K562 (cell line): ENCODE measurements at regions not wholly inside any gene's neighbourhood (a gene's known extent, or its start where the extent isn't known, plus 50 kb on each side); places are given as distances from the start of the nearest gene placed in this dataset.

Experiments
- ATAC-seq: fragments of 200-7000 bp; cut with Tn5 transposase; 3 replicates; pipeline ENCODE4 v1.9.1; 2020; ENCODE audit warnings: moderate library complexity
- BruUV-seq: library from RNA; stranded (reverse); fragments of 400-500 nt; replicated peaks from 2 replicates; lab custom pipeline; 2021; lab: Mats Ljungman, UMichigan
- CTCF ChIA-PET: fragments of 300-600 bp; formaldehyde crosslinking; extraction: SDS; loops from one replicate; lab custom pipeline; 2021; ENCODE audit warnings: low intra/inter-chr PET ratio; lab: Yijun Ruan, JAX
- POLR2A ChIA-PET: fragments of 300-600, 350-650 bp; sonication (Branson Sonifier 250); formaldehyde crosslinking; extraction: SDS; loops from one replicate; lab custom pipeline; 2021; ENCODE audit warnings: antibody characterized with exemption, inconsistent platforms; lab: Yijun Ruan, JAX
- DNase-seq, 4 experiments: peaks; one replicate each; pipeline versions ENCODE4 v3.0.0 to v3.0.0-alpha.2; 2011 to 2018; ENCODE audit warnings: low spot score in 3 of 4, mixed read lengths in 3 of 4; ENCODE audit errors: extremely low read depth in 1 of 4
- FAIRE-seq: peaks from 2 replicates; lab custom pipeline; 2011; peaks lifted over from hg19 to GRCh38; lab: Jason Lieb, UNC
- H2AFZ ChIP-seq: 2 replicates; pipeline ENCODE4 v1.6.0; 2011; ENCODE audit warnings: low read depth, low read length, control low read depth, inconsistent platforms
- H3K27ac ChIP-seq: fragments of 200-600 bp; 3 replicates; pipeline ENCODE4 v1.8.0; 2011; ENCODE audit warnings: low read depth, mild to moderate bottlenecking, control low read depth, inconsistent platforms, low read length, moderate library complexity, mixed read lengths; ENCODE audit errors: extremely low read depth
- H3K27me3 ChIP-seq, 2 experiments: fragments of 300-600 bp in 1 of 2; 2 replicates in 1 of 2; 3 replicates in 1 of 2; pipeline versions ENCODE4 v1.6.0 to v1.8.0; 2011; ENCODE audit warnings: inconsistent platforms in 2 of 2, low read length in 2 of 2, mild to moderate bottlenecking in 1 of 2, mixed read lengths in 1 of 2, moderate library complexity in 1 of 2; ENCODE audit not compliant: control insufficient read depth in 2 of 2, insufficient read depth in 2 of 2
- H3K36me3 ChIP-seq: fragments of 300-600 bp; 3 replicates; pipeline ENCODE4 v1.8.0; 2011; ENCODE audit warnings: mild to moderate bottlenecking, low read length, inconsistent platforms; ENCODE audit not compliant: control insufficient read depth, insufficient read depth
- H3K4me1 ChIP-seq, 2 experiments: fragments of 200-600 bp in 1 of 2; replicated peaks in 1 of 2; 2 replicates in 1 of 2; 3 replicates in 1 of 2; pipeline versions ENCODE4 v1.5.1 to v1.8.0; 2011; ENCODE audit warnings: inconsistent platforms in 2 of 2, low read length in 2 of 2, mild to moderate bottlenecking in 1 of 2, mixed read lengths in 1 of 2, moderate library complexity in 1 of 2; ENCODE audit not compliant: control insufficient read depth in 2 of 2, insufficient read depth in 2 of 2
- H3K4me2 ChIP-seq: 2 replicates; pipeline ENCODE4 v1.6.1; 2011; ENCODE audit warnings: low read length, control low read depth, inconsistent platforms, mixed read lengths; ENCODE audit not compliant: insufficient read depth
- H3K4me3 ChIP-seq: fragments of 200-600 bp; sonication (generic), shearing (Covaris generic); 2 replicates; pipeline ENCODE4 v1.5.1; 2016; ENCODE audit warnings: control low read depth, inconsistent platforms
- H3K79me2 ChIP-seq: fragments of 200-600 bp; 3 replicates; pipeline ENCODE4 v1.8.0; 2011; ENCODE audit warnings: low read length, inconsistent platforms; ENCODE audit not compliant: control insufficient read depth, insufficient read depth
- H3K9ac ChIP-seq, 2 experiments: 2 replicates each; pipeline versions ENCODE4 v1.6.0 to v1.6.1; 2011; ENCODE audit warnings: low read depth in 2 of 2, low read length in 2 of 2, control low read depth in 1 of 2, inconsistent platforms in 1 of 2, mild to moderate bottlenecking in 1 of 2, mixed read lengths in 1 of 2; ENCODE audit not compliant: insufficient read depth in 1 of 2
- H3K9me1 ChIP-seq: one replicate; pipeline ENCODE4 v1.6.0; 2011; ENCODE audit warnings: inconsistent platforms, mild to moderate bottlenecking, low read length, moderate library complexity; ENCODE audit not compliant: control insufficient read depth, insufficient read depth
- H3K9me3 ChIP-seq: replicated peaks from 2 replicates; pipeline ENCODE4 v1.5.1; 2011; ENCODE audit warnings: low read depth, low read length, inconsistent platforms; ENCODE audit not compliant: control insufficient read depth, insufficient read depth
- H4K20me1 ChIP-seq: replicated peaks from 2 replicates; pipeline ENCODE4 v1.6.1; 2011; ENCODE audit warnings: low read length, inconsistent platforms, mixed read lengths; ENCODE audit not compliant: control insufficient read depth, insufficient read depth
- BHLHE40 ChIP-seq: IDR thresholded peaks from 2 replicates; pipeline ENCODE4 v1.6.1; 2011; ENCODE audit warnings: low read length, improper control_type of control experiment
- CHD4 ChIP-seq: fragments of 200-600 bp; sonication (generic); IDR thresholded peaks from 3 replicates; pipeline ENCODE4 v1.6.1; 2012; ENCODE audit warnings: low read depth, mild to moderate bottlenecking, mixed read lengths, low read length, inconsistent platforms; ENCODE audit not compliant: insufficient read depth, insufficient replicate concordance, poor library complexity, severe bottlenecking
- FOXA1 ChIP-seq: fragments of 450-650 bp; IDR thresholded peaks from 2 replicates; pipeline ENCODE4 v1.6.1; 2016; ENCODE audit warnings: mild to moderate bottlenecking, borderline replicate concordance
- LCOR ChIP-seq: sonication (generic); formaldehyde crosslinking; IDR thresholded peaks from 2 replicates; pipeline ENCODE4 v1.8.0; 2022; ENCODE audit warnings: mild to moderate bottlenecking, missing genetic modification reagents
- ZNF143 ChIP-seq: sonication (generic); formaldehyde crosslinking; IDR thresholded peaks from 2 replicates; pipeline ENCODE4 v1.9.0; 2022; ENCODE audit warnings: mild to moderate bottlenecking, missing genetic modification reagents
- WGBS: fragments of 100-300 bp; shearing (Covaris generic); methylation state at CpG from one replicate; pipeline ENCODE4 v1.1.6; 2016; ENCODE audit warnings: low coverage, mixed read lengths; ENCODE audit not compliant: insufficient coverage; ENCODE audit errors: missing lambda C conversion rate; 5-methylcytosine and 5-hydroxymethylcytosine counted together
- in situ Hi-C: fragments of 300-500 bp; cut with MboI; formaldehyde crosslinking; loops from 4 replicates; pipeline ENCODE4 v1.15.0; 2018; ENCODE audit warnings: inconsistent platforms, mixed read lengths
- intact Hi-C: fragments of 100-400 bp; cut with micrococcal nuclease; formaldehyde crosslinking; loops from 2 replicates; pipeline ENCODE4 v1.14.2; 2022
- TF ChIP-seq, protein P1 (sequence below): sonication (generic); formaldehyde crosslinking; IDR thresholded peaks from 2 replicates; pipeline ENCODE4 v1.8.0; 2022; ENCODE audit warnings: mild to moderate bottlenecking, missing genetic modification reagents, borderline replicate concordance
- TF ChIP-seq, protein P2 (sequence below): fragments of 450-650 bp; formaldehyde crosslinking; IDR thresholded peaks from 2 replicates; pipeline ENCODE4 v1.4.0; 2020; ENCODE audit warnings: mild to moderate bottlenecking

DNA sequence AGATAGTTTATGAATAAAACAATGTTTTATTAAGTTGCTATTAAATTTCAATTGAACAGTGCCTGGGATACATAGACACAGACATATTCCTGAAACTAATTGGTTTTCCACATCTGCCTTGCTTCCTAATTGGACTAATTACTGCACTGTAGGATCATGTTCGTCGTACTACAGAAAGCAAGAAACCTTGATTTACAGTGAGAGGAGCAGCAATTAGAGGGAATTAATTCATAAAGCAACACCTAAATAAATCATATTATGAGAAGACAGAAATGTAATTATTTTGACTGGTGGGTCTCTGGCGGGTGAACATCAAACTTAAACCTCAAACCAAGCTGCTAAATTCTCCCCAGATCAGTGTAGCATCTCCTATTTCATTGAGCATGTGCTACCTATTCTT lies 124.6 kb upstream of the CAMK1G start:
- Histone ChIP-seq H3K9me3 (no peaks in the 10 kb centered on the region), H3K36me3 (no peaks in the 10 kb centered on the region), H3K79me2 (no peaks in the 10 kb centered on the region), H4K20me1 (no peaks in the 10 kb centered on the region), H3K27ac (no peak overlapping the region), H3K9ac (no peak overlapping the region), H3K4me2 (no peak overlapping the region), H3K4me3 (no peak overlapping the region), H3K4me1 (no peaks in the 10 kb centered on the region), H3K27me3 (no peaks in the 10 kb centered on the region), H2AFZ (no peak overlapping the region), H3K9me1 (no peaks in the 10 kb centered on the region)
- FAIRE-seq (no peak), DNase-seq (no peak), ATAC-seq (no peak)
- ChIA-PET CTCF (no interaction called here), POLR2A (interaction anchor here (1.1 kb wide), 1 partner anchor 12 kb away, joined by 3 read pairs; no protein-coding TSS in a partner anchor)
- intact Hi-C loops: no loop called here
- no peak for TF ChIP-seq LCOR
- no peak for TF ChIP-seq FOXA1
- TF ChIP-seq, protein P1, sequence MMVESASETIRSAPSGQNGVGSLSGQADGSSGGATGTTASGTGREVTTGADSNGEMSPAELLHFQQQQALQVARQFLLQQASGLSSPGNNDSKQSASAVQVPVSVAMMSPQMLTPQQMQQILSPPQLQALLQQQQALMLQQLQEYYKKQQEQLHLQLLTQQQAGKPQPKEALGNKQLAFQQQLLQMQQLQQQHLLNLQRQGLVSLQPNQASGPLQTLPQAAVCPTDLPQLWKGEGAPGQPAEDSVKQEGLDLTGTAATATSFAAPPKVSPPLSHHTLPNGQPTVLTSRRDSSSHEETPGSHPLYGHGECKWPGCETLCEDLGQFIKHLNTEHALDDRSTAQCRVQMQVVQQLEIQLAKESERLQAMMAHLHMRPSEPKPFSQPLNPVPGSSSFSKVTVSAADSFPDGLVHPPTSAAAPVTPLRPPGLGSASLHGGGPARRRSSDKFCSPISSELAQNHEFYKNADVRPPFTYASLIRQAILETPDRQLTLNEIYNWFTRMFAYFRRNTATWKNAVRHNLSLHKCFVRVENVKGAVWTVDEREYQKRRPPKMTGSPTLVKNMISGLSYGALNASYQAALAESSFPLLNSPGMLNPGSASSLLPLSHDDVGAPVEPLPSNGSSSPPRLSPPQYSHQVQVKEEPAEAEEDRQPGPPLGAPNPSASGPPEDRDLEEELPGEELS (CRISPR knock-in tag): no peak
- no peak for TF ChIP-seq BHLHE40
- TF ChIP-seq CHD4: no peak
- TF ChIP-seq, protein P2, sequence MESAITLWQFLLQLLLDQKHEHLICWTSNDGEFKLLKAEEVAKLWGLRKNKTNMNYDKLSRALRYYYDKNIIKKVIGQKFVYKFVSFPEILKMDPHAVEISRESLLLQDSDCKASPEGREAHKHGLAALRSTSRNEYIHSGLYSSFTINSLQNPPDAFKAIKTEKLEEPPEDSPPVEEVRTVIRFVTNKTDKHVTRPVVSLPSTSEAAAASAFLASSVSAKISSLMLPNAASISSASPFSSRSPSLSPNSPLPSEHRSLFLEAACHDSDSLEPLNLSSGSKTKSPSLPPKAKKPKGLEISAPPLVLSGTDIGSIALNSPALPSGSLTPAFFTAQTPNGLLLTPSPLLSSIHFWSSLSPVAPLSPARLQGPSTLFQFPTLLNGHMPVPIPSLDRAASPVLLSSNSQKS (CRISPR knock-in tag): no peak
- TF ChIP-seq ZNF143: no peak
- in situ Hi-C loops: no loop called here
- no TSS peak for BruUV-seq
- 0% methylated on average over 3 of the region's 3 CpGs for whole genome bisulfite sequencing
